GM18870 (cell line): ENCODE measurements at regions not wholly inside any gene's neighbourhood (a gene's known extent, or its start where the extent isn't known, plus 50 kb on each side); places are given as distances from the start of the nearest gene placed in this dataset.

ENCODE experiments used
- ATAC-seq: cut with Tn5 transposase; IDR thresholded peaks from one replicate; pipeline ENCODE4 v1.9.1; 2021; ENCODE audit warnings: moderate library complexity; ENCODE audit not compliant: unreplicated experiment

- ATAC-seq, result no peak
Measured at GRCh38 chr5:173778784-173779304, 109.3 kb upstream of the CPEB4 start.

GRCh38 chr5:173780235-173781234 lies 107.6 kb upstream of the CPEB4 start:
- ATAC-seq, result no peak

DNA sequence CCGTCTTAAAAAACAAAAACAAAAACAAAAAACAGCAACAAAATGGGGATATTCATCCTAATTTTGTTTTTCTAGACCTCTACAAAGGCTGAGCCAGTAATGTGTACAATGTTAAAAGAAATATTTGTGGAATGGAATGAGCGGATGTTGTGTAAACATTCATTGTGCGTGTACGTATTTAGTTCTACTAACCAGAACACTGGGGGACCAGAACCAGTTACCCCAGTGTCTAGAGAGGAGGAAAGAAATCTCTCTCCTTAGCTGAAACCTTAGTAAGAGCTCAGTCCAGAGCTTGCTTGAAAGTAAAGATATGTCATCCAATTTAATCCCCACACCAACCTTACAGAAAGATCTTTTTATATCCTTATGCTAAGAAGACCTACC lies 106.7 kb upstream of the CPEB4 start:
- ATAC-seq, result no peak

GRCh38 chr5:173781816-173782670 lies 106.1 kb upstream of the CPEB4 start:
- no peak for ATAC-seq

DNA sequence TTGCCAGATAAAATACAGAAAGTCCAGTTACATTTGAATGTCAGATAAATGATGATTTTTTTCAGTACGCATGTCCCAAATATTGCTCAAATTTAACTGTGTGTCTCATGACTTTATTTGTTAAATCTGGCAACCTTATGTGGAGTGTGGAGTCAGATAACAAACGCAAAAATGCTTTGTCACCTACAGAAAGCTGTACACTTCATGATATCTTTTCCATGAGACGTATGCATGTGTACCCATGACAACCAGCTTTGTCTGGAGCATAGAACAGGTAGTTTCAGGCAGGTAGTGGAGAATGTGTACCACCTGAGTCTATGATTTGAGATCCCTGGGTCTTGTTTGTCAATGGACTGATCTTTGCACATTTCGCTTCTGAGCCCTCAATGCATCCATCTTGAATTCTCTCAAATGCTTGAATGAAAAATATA lies 105.5 kb upstream of the CPEB4 start:
- ATAC-seq, result no peak

DNA sequence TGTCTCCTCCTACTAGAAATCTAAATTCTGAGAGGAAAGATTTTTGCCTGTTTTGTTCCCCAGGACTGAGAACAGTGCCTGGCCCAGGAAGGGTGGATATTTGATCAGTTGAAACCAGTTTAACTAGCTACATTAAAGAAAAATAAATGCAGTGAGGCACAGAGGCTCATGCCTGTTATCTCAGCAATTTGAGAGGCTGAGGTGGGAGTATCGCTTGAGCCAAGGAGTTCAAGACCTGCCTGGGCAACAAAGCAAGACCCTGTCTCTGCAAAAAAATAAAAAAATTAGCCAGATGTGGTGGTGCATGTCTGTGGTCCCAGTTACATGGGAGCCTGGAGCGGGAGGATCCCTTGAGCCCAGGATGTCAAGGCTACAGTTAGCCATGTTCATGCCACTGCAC lies 104.8 kb upstream of the CPEB4 start:
- ATAC-seq, result no peak

DNA sequence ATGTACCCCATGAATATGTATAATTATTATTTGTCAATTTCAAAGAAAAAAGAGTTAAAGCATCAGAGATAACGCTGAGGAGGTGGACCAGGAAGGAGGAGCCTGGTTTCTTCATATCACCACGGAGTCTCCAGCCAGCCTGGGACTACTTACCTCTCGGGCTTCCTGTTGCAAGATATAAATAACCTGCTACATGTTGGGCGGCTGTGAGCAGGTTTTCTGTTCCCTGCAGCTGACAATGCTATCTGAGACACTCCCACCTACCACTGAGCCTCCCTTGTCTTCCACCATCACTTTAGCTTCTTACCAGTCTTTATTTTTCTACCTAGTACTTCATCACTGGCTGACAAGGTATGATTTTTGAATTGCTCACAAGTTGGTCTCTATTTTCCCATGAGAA lies 102.7 kb upstream of the CPEB4 start:
- no peak for ATAC-seq

DNA sequence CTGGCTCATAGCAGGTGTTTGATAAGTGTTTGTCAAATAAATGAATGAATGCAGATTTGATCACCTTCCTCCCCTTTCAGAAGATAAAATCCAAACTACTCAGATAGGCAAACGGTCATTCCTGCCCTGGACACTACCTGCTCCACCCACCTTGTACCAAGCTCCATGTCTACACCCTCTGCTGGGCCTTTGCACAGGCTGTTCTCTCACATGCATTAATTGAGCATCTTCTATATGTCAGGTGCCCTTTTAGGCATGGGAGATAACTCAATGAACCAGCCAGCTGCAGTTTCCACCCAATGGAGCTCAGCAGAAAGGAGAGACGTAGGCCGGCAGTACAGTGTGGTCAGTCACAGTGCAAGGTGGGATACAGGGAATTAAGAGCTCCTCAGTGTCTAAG lies 102.3 kb upstream of the CPEB4 start:
- no peak for ATAC-seq

DNA sequence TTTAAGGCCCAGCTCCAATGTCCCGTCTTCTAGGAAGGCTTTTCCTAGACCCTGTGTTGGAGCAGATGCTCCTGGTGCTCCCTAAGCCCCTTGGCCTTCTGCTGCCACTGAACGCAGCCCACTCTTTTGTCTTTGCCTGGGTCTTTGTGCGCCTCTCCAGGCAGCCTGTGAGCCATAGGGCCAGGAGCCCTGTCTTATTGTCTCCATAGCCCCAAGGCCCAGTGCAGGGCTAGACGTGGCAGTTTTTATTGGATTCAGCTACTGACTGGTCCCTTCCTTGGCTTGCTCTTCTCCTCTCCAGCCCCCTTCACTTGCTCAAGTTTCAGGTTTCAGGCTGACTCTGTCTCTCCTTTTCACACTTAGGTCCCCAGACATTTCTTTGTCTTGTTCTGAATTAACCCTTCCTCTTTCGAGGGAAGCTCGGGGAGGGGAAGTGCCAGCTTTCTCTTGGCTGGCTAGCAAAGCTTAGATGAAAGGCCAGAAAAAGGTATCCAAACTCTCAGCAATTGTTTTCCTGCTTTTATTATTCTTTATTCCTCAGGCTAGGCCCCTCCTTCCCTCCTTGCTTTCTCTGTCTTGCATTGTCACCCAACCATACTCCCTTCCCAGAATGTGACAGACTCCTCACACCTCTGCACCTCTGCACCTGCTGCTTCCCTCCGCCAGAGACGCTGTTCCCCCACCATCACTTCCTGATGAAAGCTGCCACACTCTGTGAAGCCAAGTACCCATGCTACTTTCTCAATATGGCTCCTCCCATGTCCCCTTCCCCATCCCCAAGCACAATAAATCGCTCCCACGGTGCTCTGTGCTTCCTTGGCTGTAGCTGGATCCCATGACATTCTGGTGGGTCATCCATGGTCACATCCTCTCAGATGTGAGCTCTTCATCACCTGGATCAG lies 101.6 kb upstream of the CPEB4 start:
- ATAC-seq, result peak; percentile 61

DNA sequence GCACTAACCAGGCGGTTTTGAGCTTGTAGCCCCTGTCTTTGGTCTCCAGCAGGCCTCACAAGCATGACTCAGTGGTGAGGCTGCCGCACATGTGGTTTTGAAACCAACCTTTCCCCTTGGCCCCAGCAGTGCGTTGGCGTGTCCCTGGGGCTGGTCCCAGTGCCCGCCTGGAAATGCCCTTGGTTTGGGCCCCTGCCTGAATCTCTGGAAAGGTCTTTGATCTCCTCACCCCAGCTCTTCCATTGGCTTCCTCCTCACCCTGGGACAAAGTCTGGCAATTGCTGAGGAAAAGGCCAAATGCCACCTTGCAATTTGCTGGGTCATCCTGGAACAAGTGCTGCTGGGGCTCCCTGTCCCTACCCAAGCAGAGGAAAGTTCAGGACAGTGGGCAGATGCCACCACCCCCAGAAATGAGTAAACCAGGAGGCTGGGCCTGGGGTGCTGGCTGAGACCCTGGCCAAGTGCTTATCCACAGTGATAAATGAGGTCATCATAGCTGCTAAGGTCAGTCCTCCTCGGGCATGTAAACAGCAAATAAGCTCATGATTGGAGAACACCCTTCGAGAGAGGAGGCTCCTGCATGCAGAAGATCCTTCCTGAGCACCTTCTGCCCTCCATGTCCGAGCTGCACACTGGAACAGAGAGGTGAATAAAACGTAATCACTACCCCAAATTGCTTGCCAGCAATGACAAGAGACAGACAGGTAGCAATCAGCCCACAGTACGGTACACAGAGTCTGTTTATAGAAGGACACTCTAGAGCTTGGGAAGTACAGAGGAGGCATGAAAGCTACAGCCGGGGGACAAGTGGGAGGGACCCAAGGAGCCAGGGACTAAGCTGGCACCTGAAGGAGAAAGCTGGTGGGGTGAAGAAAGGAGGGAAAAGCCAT lies 98.9 kb upstream of the CPEB4 start:
- ATAC-seq, result no peak

DNA sequence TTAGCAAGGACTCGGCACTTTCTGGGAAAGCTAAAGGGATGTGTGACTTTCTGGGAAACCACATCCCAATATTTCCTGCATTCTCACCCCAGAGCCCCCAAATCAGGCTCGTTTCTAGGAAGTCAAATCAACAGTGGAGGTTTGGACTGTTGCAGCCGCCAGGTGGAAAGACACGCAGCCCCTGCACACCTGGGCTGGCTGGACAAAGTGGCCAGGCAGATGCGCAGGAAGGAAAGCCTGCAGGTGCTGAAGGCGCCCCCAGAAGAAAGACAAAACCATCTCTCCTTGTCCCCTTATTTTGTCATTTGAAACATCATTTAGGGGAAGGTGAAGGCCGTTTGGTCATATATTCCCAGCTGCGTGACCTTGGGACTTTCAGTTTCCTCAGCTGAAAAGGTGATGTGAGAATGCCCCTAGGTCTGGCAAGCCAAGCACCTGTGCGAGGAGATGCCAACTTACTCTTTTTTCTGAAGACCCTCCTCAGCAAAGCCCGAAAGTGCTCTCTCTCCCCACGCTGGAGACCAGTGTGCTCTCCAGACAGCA lies 97.9 kb upstream of the CPEB4 start:
- ATAC-seq, result no peak

DNA sequence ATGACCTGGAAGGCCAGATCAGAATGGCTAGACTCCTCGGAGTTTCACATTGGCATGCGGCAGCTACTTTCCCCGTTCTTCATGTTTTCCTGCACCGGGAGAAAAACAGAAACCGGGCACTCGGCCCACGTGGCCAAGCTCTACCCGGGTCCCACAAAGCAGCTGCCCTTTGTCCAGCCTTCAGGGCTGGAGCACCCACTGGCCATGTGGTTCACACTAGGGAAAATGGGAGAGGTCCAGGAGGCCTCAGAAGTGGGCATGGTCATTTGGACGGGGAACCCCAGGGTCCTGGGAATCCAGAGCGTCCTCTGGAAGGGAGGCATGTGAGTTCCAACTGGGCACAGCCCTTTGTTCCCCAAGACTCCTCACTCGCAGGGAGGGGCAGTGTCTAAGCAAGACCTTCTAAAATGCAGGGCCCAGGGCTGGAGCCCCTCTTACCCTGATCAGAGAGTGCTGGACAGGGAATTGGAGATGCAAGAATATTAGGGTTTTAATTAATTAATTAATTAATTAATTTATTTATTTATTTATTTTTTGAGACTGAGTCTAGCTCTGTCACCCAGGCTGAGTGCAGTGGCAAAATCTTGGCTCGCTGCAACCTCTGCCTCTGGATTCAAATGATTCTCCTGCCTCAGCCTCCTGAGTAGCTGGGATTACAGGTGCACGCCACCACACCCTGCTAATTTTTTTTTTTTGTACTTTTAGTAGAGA lies 97.2 kb upstream of the CPEB4 start:
- no peak for ATAC-seq

DNA sequence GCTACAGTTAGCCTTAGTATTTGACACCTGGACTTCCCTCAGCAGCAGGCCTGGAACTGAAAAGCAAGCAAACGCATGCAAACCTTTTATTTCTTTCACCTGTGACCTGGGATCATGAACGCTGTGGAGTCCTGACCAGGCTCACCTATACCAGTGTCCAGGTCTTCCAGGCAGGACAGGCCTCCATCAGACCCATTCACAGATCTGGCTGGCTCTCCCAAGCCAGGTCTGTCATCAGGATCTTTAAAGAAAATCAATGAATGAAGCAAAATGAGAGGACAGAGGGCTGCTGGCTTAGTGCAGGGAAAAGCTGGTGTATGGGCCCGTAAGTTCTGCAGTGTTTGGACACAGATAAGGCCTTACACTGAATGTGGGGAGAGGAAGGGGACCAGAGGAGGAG lies 96.3 kb upstream of the CPEB4 start:
- ATAC-seq, result no peak

DNA sequence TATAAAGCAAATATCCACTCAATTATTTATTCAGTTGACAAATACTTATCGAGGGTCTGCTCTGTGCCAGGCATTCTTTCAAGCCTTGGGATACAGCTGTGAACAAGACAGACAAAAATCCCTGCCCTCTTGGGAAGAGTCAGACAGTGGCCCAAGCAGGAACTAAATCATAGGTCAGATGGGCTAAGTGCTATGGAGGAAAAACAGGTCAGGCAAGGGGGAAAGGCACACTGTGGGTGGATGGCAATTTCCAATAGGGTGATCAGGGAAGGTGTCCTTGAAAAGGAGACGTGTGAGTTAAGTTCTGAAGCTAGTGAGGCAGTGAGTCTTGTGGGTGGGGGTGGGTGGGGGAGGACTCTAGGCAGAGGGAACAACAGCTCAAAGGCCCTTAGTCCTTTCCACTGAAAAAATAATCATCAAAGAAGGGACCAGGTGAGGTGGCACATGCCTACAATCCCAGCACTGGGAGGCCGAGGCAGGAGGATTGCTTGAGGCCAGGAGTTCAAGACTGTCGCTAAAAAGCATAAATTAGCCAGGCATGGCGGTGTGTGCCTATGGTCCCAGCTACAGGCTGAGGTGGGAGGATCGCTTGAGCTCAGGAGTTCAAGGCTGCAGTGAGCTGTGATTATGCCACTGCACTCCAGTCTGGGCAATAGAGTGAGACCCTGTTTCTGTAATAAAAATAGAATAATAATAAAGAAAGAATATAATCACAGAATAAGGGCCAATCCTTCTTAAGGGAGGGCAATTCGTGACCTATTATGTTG lies 95.2 kb upstream of the CPEB4 start:
- ATAC-seq, result no peak

DNA sequence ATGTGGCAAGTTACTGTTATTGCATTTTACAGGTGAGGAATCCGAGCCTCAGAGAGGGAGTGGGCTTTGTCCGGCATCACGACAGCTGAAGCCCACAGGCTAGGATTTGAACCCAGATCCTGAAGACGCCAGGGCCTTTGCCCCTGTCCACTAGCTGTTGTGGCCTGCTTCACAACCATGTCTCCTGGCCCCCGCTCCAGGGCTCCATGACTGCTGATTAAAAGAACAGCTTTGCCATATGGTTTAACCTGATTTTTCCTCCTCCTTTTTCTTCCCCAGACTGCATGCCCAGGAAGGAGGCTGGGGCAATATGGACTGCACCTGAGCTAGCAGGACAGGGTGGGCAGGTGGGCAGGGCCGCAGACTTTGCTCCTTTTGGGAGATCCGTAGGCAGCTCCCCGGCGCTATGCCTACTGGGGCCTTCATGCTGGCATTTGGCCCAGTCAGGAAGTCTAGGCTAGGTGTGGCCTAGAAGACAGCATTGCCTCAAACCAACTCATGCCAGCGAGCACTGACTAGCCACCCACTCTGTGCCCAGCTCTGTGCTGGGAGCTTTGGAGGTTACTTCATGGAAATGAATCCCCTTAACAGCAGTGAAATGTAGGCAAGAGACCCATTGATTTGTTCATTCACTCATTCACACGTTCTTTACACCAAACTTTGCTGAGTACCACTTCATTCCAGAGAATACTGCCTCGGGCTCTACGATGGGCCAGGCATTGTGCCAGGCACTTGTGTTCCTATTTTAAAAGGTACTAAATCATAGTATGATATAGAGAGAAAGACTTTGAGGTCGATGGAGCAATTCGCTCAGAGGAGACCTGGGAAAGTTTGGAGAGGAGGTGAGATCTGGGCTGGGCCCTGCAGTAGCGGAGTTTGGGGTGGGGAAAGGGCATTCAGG lies 94.3 kb upstream of the CPEB4 start:
- ATAC-seq, result no peak

DNA sequence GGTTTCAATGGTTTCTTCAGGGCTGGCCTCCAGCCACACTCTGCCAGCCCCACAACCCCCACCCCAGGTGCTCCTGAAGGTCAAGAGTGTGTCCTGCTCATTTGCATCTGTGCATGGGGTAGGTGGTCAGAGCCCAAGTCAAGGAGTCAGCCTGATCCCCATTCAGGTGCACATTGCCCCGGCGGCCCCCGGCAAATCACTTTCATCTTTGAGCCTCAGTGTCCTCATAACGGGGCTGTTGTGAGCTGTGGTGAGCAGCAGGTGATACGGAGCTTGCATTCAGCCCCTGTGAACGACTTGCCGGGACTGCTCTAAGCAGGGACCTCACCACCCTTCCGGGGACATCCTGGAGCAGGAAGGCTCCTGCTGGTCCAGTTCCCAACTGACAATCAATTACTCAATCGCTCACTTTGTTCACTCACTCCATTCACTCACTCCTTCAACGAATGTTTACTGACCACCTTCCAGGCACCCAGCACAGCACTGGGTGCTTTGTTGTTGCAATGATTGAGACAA lies 93.2 kb upstream of the CPEB4 start:
- ATAC-seq, result no peak

DNA sequence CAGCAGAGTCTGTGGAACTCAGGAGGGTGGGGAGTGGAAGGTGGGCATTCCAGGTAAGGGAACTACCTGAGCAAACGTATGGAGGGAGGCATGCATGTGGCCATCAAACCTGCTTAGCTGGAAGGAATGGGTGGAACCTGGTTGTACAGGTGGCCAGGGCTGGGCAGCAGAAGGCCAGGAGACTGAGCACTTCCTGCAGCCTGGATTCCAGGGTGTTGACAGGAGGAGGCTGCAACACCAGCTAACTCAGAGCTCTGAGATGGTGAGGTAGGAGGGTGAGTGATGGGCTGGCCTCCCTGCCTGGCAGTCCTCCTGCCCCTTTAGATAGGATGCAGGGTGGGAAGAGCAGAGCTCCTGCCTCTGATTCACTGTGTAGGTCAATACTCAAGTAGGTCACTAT lies 92.5 kb upstream of the CPEB4 start:
- no peak for ATAC-seq
